K562 (cell line): ENCODE measurements at regions not wholly inside any gene's neighbourhood (a gene's known extent, or its start where the extent isn't known, plus 50 kb on each side); places are given as distances from the start of the nearest gene placed in this dataset.

Experiments used
- ATAC-seq: fragments of 200-7000 bp; cut with Tn5 transposase; 3 replicates; pipeline ENCODE4 v1.9.1; 2020; ENCODE audit warnings: moderate library complexity
- BruUV-seq: library from RNA; stranded (reverse); fragments of 400-500 nt; replicated peaks from 2 replicates; lab custom pipeline; 2021; lab: Mats Ljungman, UMichigan
- CTCF ChIA-PET: fragments of 300-600 bp; formaldehyde crosslinking; extraction: SDS; loops from one replicate; lab custom pipeline; 2021; ENCODE audit warnings: low intra/inter-chr PET ratio; lab: Yijun Ruan, JAX
- POLR2A ChIA-PET: fragments of 300-600, 350-650 bp; sonication (Branson Sonifier 250); formaldehyde crosslinking; extraction: SDS; loops from one replicate; lab custom pipeline; 2021; ENCODE audit warnings: antibody characterized with exemption, inconsistent platforms; lab: Yijun Ruan, JAX
- DNase-seq, 4 experiments: peaks; one replicate each; pipeline versions ENCODE4 v3.0.0 to v3.0.0-alpha.2; 2011 to 2018; ENCODE audit warnings: low spot score in 3 of 4, mixed read lengths in 3 of 4; ENCODE audit errors: extremely low read depth in 1 of 4
- FAIRE-seq: peaks from 2 replicates; lab custom pipeline; 2011; peaks lifted over from hg19 to GRCh38; lab: Jason Lieb, UNC
- H2AFZ ChIP-seq: 2 replicates; pipeline ENCODE4 v1.6.0; 2011; ENCODE audit warnings: low read depth, low read length, control low read depth, inconsistent platforms
- H3K27ac ChIP-seq: fragments of 200-600 bp; 3 replicates; pipeline ENCODE4 v1.8.0; 2011; ENCODE audit warnings: low read depth, mild to moderate bottlenecking, control low read depth, inconsistent platforms, low read length, moderate library complexity, mixed read lengths; ENCODE audit errors: extremely low read depth
- H3K27me3 ChIP-seq, 2 experiments: fragments of 300-600 bp in 1 of 2; 2 replicates in 1 of 2; 3 replicates in 1 of 2; pipeline versions ENCODE4 v1.6.0 to v1.8.0; 2011; ENCODE audit warnings: inconsistent platforms in 2 of 2, low read length in 2 of 2, mild to moderate bottlenecking in 1 of 2, mixed read lengths in 1 of 2, moderate library complexity in 1 of 2; ENCODE audit not compliant: control insufficient read depth in 2 of 2, insufficient read depth in 2 of 2
- H3K36me3 ChIP-seq: fragments of 300-600 bp; 3 replicates; pipeline ENCODE4 v1.8.0; 2011; ENCODE audit warnings: mild to moderate bottlenecking, low read length, inconsistent platforms; ENCODE audit not compliant: control insufficient read depth, insufficient read depth
- H3K4me1 ChIP-seq, 2 experiments: fragments of 200-600 bp in 1 of 2; replicated peaks in 1 of 2; 2 replicates in 1 of 2; 3 replicates in 1 of 2; pipeline versions ENCODE4 v1.5.1 to v1.8.0; 2011; ENCODE audit warnings: inconsistent platforms in 2 of 2, low read length in 2 of 2, mild to moderate bottlenecking in 1 of 2, mixed read lengths in 1 of 2, moderate library complexity in 1 of 2; ENCODE audit not compliant: control insufficient read depth in 2 of 2, insufficient read depth in 2 of 2
- H3K4me2 ChIP-seq: 2 replicates; pipeline ENCODE4 v1.6.1; 2011; ENCODE audit warnings: low read length, control low read depth, inconsistent platforms, mixed read lengths; ENCODE audit not compliant: insufficient read depth
- H3K4me3 ChIP-seq: fragments of 200-600 bp; sonication (generic), shearing (Covaris generic); 2 replicates; pipeline ENCODE4 v1.5.1; 2016; ENCODE audit warnings: control low read depth, inconsistent platforms
- H3K79me2 ChIP-seq: fragments of 200-600 bp; 3 replicates; pipeline ENCODE4 v1.8.0; 2011; ENCODE audit warnings: low read length, inconsistent platforms; ENCODE audit not compliant: control insufficient read depth, insufficient read depth
- H3K9ac ChIP-seq, 2 experiments: 2 replicates each; pipeline versions ENCODE4 v1.6.0 to v1.6.1; 2011; ENCODE audit warnings: low read depth in 2 of 2, low read length in 2 of 2, control low read depth in 1 of 2, inconsistent platforms in 1 of 2, mild to moderate bottlenecking in 1 of 2, mixed read lengths in 1 of 2; ENCODE audit not compliant: insufficient read depth in 1 of 2
- H3K9me1 ChIP-seq: one replicate; pipeline ENCODE4 v1.6.0; 2011; ENCODE audit warnings: inconsistent platforms, mild to moderate bottlenecking, low read length, moderate library complexity; ENCODE audit not compliant: control insufficient read depth, insufficient read depth
- H3K9me3 ChIP-seq: replicated peaks from 2 replicates; pipeline ENCODE4 v1.5.1; 2011; ENCODE audit warnings: low read depth, low read length, inconsistent platforms; ENCODE audit not compliant: control insufficient read depth, insufficient read depth
- H4K20me1 ChIP-seq: replicated peaks from 2 replicates; pipeline ENCODE4 v1.6.1; 2011; ENCODE audit warnings: low read length, inconsistent platforms, mixed read lengths; ENCODE audit not compliant: control insufficient read depth, insufficient read depth
- ATF1 ChIP-seq, 2 experiments: fragments of 450-650 bp in 1 of 2; IDR thresholded peaks; 2 replicates each; pipeline ENCODE4 v1.6.1; 2016; ENCODE audit warnings: missing compliant biosample characterization in 1 of 2, missing genetic modification characterization in 1 of 2
- ATF3 ChIP-seq, 2 experiments: fragments of 450-650 bp in 1 of 2; sonication (generic) in 1 of 2; formaldehyde crosslinking in 1 of 2; IDR thresholded peaks in 1 of 2; conservative IDR thresholded peaks in 1 of 2; 2 replicates each; pipeline versions ENCODE4 v1.6.1 to v1.8.1; 2016 to 2023; ENCODE audit warnings: mild to moderate bottlenecking in 2 of 2, moderate library complexity in 2 of 2, inconsistent platforms in 1 of 2, missing genetic modification reagents in 1 of 2
- BCOR ChIP-seq: fragments of 450-650 bp; IDR thresholded peaks from 2 replicates; pipeline ENCODE4 v1.6.1; 2016
- DMBX1 ChIP-seq: fragments of 250-450 bp; sonication (Bioruptor Pico); IDR thresholded peaks from 2 replicates; pipeline ENCODE4 v1.8.0; 2022; ENCODE audit warnings: inconsistent platforms, mild to moderate bottlenecking, moderate library complexity, borderline replicate concordance
- ELK1 ChIP-seq: sonication (generic); formaldehyde crosslinking; IDR thresholded peaks from 2 replicates; pipeline ENCODE4 v1.8.1; 2022; ENCODE audit warnings: missing genetic modification reagents
- ETV5 ChIP-seq: sonication (generic); formaldehyde crosslinking; IDR thresholded peaks from 2 replicates; pipeline ENCODE4 v1.4.0; 2020; ENCODE audit warnings: low read depth, mild to moderate bottlenecking, missing genetic modification reagents
- GTF2A2 ChIP-seq: IDR thresholded peaks from 2 replicates; pipeline ENCODE4 v1.6.1; 2016; ENCODE audit warnings: mild to moderate bottlenecking, missing genetic modification characterization, missing compliant biosample characterization
- MBD1 ChIP-seq: fragments of 250-450 bp; sonication (Bioruptor Pico); IDR thresholded peaks from 2 replicates; pipeline ENCODE4 v1.8.0; 2022; ENCODE audit warnings: inconsistent platforms
- NFATC3 ChIP-seq: fragments of 450-650 bp; IDR thresholded peaks from 2 replicates; pipeline ENCODE4 v1.6.1; 2017; ENCODE audit warnings: mild to moderate bottlenecking
- RFX1 ChIP-seq: fragments of 450-650 bp; IDR thresholded peaks from 2 replicates; pipeline ENCODE4 v1.6.1; 2016; ENCODE audit warnings: mild to moderate bottlenecking, moderate library complexity
- SIN3B ChIP-seq: fragments of 450-650 bp; IDR thresholded peaks from 2 replicates; pipeline ENCODE4 v1.6.1; 2017; ENCODE audit warnings: low read depth, mild to moderate bottlenecking, moderate library complexity
- ZFP91 ChIP-seq: sonication (generic); formaldehyde crosslinking; IDR thresholded peaks from 2 replicates; pipeline ENCODE4 v1.8.0; 2022; ENCODE audit warnings: mild to moderate bottlenecking, missing genetic modification reagents
- ZKSCAN3 ChIP-seq: fragments of 250-450 bp; sonication (Bioruptor Pico); IDR thresholded peaks from 2 replicates; pipeline ENCODE4 v1.4.0; 2020
- ZNF282 ChIP-seq: sonication (generic); formaldehyde crosslinking; IDR thresholded peaks from 2 replicates; pipeline ENCODE4 v1.8.1; 2023; ENCODE audit warnings: missing genetic modification reagents
- ZNF76 ChIP-seq: fragments of 250-450 bp; sonication (Bioruptor Pico); IDR thresholded peaks from 2 replicates; pipeline ENCODE4 v1.4.0; 2020; ENCODE audit warnings: mild to moderate bottlenecking, moderate library complexity, borderline replicate concordance
- ZNF77 ChIP-seq: fragments of 250-450 bp; sonication (Bioruptor Pico); IDR thresholded peaks from 2 replicates; pipeline ENCODE4 v1.5.0; 2020
- ZNF830 ChIP-seq: fragments of 250-450 bp; sonication (Bioruptor Pico); IDR thresholded peaks from 2 replicates; pipeline ENCODE4 v1.5.0; 2021; ENCODE audit warnings: mild to moderate bottlenecking
- WGBS: fragments of 100-300 bp; shearing (Covaris generic); methylation state at CpG from one replicate; pipeline ENCODE4 v1.1.6; 2016; ENCODE audit warnings: low coverage, mixed read lengths; ENCODE audit not compliant: insufficient coverage; ENCODE audit errors: missing lambda C conversion rate; 5-methylcytosine and 5-hydroxymethylcytosine counted together
- in situ Hi-C: fragments of 300-500 bp; cut with MboI; formaldehyde crosslinking; loops from 4 replicates; pipeline ENCODE4 v1.15.0; 2018; ENCODE audit warnings: inconsistent platforms, mixed read lengths
- intact Hi-C: fragments of 100-400 bp; cut with micrococcal nuclease; formaldehyde crosslinking; loops from 2 replicates; pipeline ENCODE4 v1.14.2; 2022

- no peaks in the 10 kb centered on the region for H3K36me3 ChIP-seq
- FAIRE-seq (no peak), ATAC-seq (no peak), DNase-seq (no peak)
- ChIA-PET CTCF (no interaction called here), POLR2A (no interaction called here)
- H3K9me1 ChIP-seq = no peaks in the 10 kb centered on the region
- 0% methylated on average over 1 of the region's 1 CpG for WGBS
- H3K9ac ChIP-seq = no peak overlapping the region
- H3K27me3 ChIP-seq = no peaks in the 10 kb centered on the region
- no peak overlapping the region for H3K4me2 ChIP-seq
- TF ChIP-seq NFATC3 (no peak), ATF3 (IDR thresholded peaks at IDR 0.05) (no peak), ATF3 (CRISPR knock-in tag; conservative IDR thresholded peaks at IDR 0.05) (no peak), ZNF282 (CRISPR knock-in tag) (no peak), ZKSCAN3 (CRISPR knock-in tag) (no peak), SIN3B (no peak), ZFP91 (CRISPR knock-in tag) (no peak), DMBX1 (CRISPR knock-in tag) (no peak), ZNF77 (no peak), ATF1 (CRISPR knock-in tag; IDR thresholded peaks at IDR 0.05) (no peak), ATF1 (tag; IDR thresholded peaks at IDR 0.05) (no peak), ELK1 (no peak), RFX1 (no peak), ZNF830 (CRISPR knock-in tag) (no peak), BCOR (no peak), ZNF76 (CRISPR knock-in tag) (no peak), GTF2A2 (tag) (no peak), MBD1 (CRISPR knock-in tag) (no peak), ETV5 (CRISPR knock-in tag) (no peak)
- TF ChIP-seq, all 486 proteins: peak for 0
- Histone ChIP-seq H2AFZ (no peak overlapping the region), H4K20me1 (no peaks in the 10 kb centered on the region), H3K27ac (no peak overlapping the region), H3K4me1 (no peaks in the 10 kb centered on the region), H3K79me2 (no peaks in the 10 kb centered on the region), H3K9me3 (no peaks in the 10 kb centered on the region), H3K4me3 (no peak overlapping the region)
- in situ Hi-C loops = no loop called here
- intact Hi-C loops = no loop called here
- no TSS peak for BruUV-seq
Observed at GRCh38 chr13:56865416-56865815, 275.3 kb upstream of the PRR20A start.
